ENCODE measurements at regions not wholly inside any gene's neighbourhood (a gene's known extent, or its start where the extent isn't known, plus 50 kb on each side); places are given as distances from the start of the nearest gene placed in this dataset.
"Not testable (repeated sequence)": the region's sequence is repeated elsewhere in the genome, so short reads cannot be mapped to it uniquely, and the experiment has no call there.

DNA sequence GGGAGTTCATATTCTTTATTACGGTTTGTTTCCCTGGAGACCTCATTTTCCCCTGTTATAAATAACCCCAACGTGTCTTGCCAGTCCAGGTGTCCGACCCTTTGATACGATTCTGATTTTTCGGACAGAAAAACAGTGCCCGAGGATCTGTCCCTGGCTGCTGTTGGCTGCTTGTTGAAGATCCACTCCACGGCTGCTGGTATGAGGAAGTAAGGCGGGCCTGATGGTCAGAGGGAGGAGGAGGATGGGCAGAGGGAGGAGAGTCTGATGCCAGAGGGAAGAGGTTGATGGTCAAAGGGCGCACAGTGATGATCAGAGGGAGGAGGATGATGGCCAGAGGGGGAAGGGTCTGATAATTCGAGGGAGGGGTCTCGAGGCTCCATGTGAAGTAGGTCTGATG, 99.9 kb downstream of the ATP6V0E2 start:
- not testable (repeated sequence) for H3K9me3 ChIP-seq (ENCODE audit: low read length); H3K27me3 ChIP-seq (ENCODE audit: insufficient read depth, low read length); H3K4me1 ChIP-seq (ENCODE audit: insufficient read depth, low read length); H2AFZ ChIP-seq (ENCODE audit: low read depth, low read length); H3K4me3 ChIP-seq (ENCODE audit: low read length); H3K36me3 ChIP-seq (ENCODE audit: insufficient read depth, low read length)

DNA sequence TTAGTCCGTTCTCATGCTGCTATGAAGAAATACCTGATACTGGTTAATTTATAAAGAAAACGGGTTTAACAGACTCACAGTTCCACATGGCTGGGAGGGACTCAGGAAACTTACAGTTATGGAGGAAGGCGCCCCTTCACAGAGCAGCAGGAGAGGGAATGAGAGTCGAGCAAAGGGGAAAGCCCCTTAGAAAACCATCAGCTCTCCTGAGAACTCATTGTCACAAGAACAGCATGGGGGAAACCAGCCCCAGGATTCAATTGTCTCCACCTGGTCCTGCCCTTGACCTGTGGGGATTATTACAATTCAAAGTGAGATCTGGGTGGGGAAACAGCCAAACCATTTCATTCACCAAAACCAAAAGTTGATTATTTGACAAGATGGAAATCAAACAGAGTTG, 101.8 kb downstream of the ATP6V0E2 start:
- H3K27me3 ChIP-seq (ENCODE audit: insufficient read depth, low read length); H3K9me3 ChIP-seq (ENCODE audit: low read length); H3K4me3 ChIP-seq (ENCODE audit: low read length); H3K36me3 ChIP-seq (ENCODE audit: insufficient read depth, low read length); H2AFZ ChIP-seq (ENCODE audit: low read depth, low read length); H3K4me1 ChIP-seq (ENCODE audit: insufficient read depth, low read length): not testable (repeated sequence)

DNA sequence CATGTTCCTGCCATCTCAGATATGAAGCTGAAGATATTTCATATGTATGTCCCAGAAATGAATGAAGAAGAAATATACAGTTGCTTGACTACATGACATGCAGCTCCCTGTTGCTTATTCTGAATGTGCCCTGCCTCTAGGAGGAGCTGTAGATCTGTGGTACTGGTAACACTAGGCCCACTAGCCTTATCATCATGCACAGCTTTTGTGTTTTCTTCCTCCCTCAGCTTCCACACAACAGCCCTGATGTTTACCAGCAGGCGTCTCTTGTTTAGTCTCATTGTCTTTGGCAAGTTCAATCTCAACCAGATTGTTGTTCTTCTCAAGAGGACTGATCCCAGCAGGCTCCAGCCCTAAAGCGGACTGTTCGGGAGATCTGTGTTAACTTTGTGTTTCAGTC, 104.8 kb downstream of the ATP6V0E2 start:
- H3K4me1 ChIP-seq (ENCODE audit: insufficient read depth, low read length); H3K36me3 ChIP-seq (ENCODE audit: insufficient read depth, low read length); H3K4me3 ChIP-seq (ENCODE audit: low read length); H2AFZ ChIP-seq (ENCODE audit: low read depth, low read length); H3K9me3 ChIP-seq (ENCODE audit: low read length); H3K27me3 ChIP-seq (ENCODE audit: insufficient read depth, low read length): not testable (repeated sequence)

DNA sequence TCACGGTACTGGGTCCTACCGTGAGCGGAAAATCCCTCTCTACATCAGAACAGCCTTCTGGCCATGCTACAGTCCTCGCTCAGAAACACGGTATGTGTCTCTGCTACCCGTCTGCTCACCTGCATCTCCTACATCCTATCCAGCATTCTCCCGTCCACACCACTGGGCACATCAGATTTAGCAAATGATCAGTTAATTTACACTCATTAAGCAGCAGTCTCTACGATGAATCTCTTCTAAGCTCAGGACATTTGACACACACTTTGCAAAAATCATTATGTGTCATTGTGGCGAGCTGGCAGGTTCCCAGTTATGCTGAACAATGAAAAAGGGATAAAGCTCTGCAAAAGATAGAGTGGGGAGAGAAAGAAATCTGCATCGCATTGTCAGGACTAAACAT, 105.2 kb downstream of the ATP6V0E2 start:
- not testable (repeated sequence) for H3K36me3 ChIP-seq (ENCODE audit: insufficient read depth, low read length); H3K9me3 ChIP-seq (ENCODE audit: low read length); H3K4me3 ChIP-seq (ENCODE audit: low read length); H2AFZ ChIP-seq (ENCODE audit: low read depth, low read length); H3K27me3 ChIP-seq (ENCODE audit: insufficient read depth, low read length); H3K4me1 ChIP-seq (ENCODE audit: insufficient read depth, low read length)

DNA sequence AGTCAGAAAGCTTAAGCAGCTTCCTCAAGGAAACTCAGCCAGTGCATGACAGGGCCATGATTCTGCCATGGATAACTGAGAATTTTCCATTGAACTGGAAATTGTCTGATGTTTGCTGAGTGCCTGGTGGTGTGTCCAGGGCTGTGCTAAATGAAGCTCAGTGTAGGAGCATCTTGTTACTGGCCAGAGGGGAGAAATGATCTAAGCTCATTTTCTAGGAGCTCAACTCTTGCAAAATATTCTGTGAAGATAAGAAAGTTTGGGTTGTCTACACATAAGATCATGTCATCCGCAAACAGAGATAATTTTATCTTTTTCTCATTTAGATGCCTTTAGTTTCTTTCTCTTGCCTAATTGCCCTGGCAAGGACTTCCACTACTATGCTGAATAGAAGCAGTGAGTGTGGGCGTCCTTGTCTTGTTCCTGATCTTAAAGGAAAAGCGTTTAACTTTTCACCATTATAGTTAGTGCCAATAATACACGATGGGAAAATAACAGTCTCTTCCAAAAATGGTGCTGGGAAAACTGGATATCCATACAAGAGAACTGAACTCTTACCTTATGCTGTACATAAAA, 108.9 kb downstream of the ATP6V0E2 start:
- not testable (repeated sequence) for H3K27me3 ChIP-seq (ENCODE audit: insufficient read depth, low read length); H3K4me3 ChIP-seq (ENCODE audit: low read length); H2AFZ ChIP-seq (ENCODE audit: low read depth, low read length); H3K4me1 ChIP-seq (ENCODE audit: insufficient read depth, low read length); H3K36me3 ChIP-seq (ENCODE audit: insufficient read depth, low read length); H3K9me3 ChIP-seq (ENCODE audit: low read length)

DNA sequence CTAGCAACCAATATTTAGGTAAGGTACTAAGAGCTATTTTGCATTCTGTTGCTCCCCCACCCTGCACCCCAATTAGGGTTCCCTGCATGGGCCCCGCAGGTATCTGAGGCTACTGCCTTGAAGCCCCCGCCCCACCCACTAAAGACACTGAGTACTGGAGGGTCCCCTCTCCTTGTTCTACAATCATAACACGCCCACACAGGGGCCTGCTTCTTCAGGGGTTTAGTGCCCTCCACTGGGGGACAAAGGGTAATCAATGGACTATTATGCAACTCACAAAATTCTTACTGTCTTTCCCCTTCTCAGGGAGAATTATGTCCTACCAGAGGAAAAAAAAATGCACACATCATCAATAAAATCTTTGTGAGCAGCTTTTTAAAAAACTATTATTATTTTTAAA, 113.1 kb downstream of the ATP6V0E2 start:
- not testable (repeated sequence) for H2AFZ ChIP-seq (ENCODE audit: low read depth, low read length); H3K4me3 ChIP-seq (ENCODE audit: low read length); H3K27me3 ChIP-seq (ENCODE audit: insufficient read depth, low read length); H3K4me1 ChIP-seq (ENCODE audit: insufficient read depth, low read length); H3K9me3 ChIP-seq (ENCODE audit: low read length); H3K36me3 ChIP-seq (ENCODE audit: insufficient read depth, low read length)

DNA sequence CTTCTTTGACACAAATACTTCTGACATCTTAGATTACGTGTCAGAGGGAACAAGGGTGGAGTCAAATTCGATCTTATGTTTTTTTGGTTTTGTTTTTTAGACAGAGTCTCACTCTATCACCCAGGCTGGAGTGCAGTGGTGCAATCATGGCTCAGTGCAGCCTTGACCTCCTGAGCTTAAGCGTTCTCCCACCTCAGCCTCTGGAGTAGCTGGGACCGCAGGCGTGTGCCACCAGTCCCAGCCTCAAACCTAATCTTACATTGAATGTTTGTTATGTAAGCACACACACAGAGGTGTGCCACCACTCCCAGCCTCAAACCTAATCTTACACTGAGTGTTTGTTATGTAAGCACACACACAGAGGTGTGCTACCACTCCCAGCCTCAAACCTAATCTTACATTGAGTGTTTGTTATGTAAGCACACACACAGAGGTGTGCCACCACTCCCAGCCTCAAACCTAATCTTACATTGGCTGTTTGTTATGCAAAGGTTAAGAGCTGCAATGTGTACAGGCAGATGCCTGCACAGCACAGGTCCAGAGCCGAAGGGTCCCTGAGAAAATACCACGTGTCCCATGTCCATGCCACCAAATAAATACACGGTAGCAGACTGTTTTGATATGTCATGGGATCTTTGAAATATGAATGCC, 118.0 kb downstream of the ATP6V0E2 start:
- not testable (repeated sequence) for H3K9me3 ChIP-seq (ENCODE audit: low read length); H3K4me3 ChIP-seq (ENCODE audit: low read length); H3K4me1 ChIP-seq (ENCODE audit: insufficient read depth, low read length); H3K36me3 ChIP-seq (ENCODE audit: insufficient read depth, low read length); H3K27me3 ChIP-seq (ENCODE audit: insufficient read depth, low read length); H2AFZ ChIP-seq (ENCODE audit: low read depth, low read length)

DNA sequence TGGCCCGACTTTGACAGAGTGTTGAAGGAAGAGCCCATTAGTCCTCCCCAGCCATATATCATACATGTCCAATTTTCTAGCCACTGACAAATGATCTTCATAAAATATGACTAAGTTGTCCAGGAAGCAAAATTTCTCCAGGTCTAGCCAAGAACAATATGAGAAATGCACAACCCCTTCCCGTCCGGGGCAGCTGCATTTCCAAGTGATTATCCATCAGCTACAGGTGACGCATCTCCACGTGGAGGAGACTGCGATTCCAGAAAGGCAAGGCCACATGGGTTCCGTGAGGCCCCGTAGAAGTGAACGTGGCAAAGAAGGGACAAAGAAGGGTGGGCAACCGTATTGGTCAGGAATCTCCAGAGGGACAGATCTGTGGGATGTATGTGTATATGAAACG, 118.6 kb downstream of the ATP6V0E2 start:
- not testable (repeated sequence) for H3K27me3 ChIP-seq (ENCODE audit: insufficient read depth, low read length); H3K36me3 ChIP-seq (ENCODE audit: insufficient read depth, low read length); H3K4me3 ChIP-seq (ENCODE audit: low read length); H3K4me1 ChIP-seq (ENCODE audit: insufficient read depth, low read length); H2AFZ ChIP-seq (ENCODE audit: low read depth, low read length); H3K9me3 ChIP-seq (ENCODE audit: low read length)

DNA sequence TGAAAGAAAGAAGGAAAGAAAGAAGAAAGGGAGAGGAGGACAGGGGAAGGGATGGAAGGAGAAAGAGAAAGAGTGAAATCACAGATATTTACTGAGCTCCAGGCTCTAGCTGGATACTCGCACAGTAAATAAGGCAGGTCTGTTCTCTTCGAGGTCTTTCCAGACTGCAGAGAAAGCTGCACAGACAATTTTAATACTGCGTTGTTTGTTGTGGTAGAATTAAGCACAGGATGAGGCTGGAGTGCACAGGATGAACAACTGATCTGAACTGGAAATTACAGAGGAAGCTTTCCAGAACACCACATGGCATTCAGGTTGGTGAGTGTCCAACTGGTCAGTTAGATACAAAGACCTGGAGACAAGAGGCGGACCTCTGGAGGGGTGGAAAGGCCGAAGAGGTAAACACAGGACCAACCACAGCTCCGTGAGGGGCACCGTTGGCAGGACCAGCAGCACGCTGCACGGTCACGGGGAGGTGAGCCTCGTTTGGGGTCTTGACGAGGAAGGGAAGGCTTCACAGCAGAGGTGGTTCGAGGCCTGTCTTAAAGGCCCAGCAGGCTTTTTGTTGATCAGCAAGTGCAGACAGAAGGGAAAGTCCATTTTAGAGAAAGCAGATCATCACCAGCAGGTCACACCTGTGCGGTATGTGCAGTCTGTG, 121.7 kb downstream of the ATP6V0E2 start:
- not testable (repeated sequence) for H2AFZ ChIP-seq (ENCODE audit: low read depth, low read length); H3K36me3 ChIP-seq (ENCODE audit: insufficient read depth, low read length); H3K4me1 ChIP-seq (ENCODE audit: insufficient read depth, low read length); H3K4me3 ChIP-seq (ENCODE audit: low read length); H3K27me3 ChIP-seq (ENCODE audit: insufficient read depth, low read length); H3K9me3 ChIP-seq (ENCODE audit: low read length)

DNA sequence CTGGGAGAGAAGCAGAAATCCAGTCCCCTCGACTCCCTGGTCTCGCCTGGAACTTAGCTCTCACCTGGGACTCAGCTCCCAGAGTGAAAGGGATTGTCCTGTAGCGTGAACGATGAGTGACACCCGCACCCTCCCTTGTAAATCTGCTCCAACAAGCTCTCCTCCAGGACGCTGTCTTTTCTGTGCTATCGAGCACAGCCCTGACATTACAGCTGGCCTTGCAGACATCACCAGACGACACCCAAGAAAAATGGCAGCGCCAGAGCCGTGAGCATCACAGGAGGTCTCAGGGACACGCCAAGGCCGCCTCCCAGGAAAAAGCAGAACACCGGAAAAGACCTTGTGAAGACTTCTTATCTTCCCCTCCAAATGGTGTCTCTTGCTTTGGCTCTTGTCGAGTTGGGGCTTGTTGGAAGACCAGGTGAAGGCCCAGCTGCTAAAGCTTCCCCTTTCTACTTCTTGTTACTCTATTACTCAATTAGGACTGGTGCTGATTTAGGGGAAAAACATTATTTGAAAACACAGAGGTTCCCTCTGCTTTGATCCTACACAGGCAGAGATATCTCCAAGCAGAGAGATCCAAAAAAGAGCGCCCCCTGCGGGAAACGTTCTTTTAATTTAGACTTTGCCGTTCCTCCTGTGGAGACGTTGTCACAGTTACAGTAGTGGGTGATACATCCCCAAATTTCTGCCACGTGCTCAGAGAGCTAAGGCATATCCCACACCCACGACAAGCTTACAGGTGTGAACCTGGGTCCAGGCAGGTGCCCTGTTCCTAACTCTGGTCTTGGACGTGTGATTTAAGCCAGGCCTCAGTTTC, 127.2 kb downstream of the ATP6V0E2 start:
- not testable (repeated sequence) for H3K27me3 ChIP-seq (ENCODE audit: insufficient read depth, low read length); H3K4me1 ChIP-seq (ENCODE audit: insufficient read depth, low read length); H2AFZ ChIP-seq (ENCODE audit: low read depth, low read length); H3K4me3 ChIP-seq (ENCODE audit: low read length); H3K9me3 ChIP-seq (ENCODE audit: low read length); H3K36me3 ChIP-seq (ENCODE audit: insufficient read depth, low read length)

DNA sequence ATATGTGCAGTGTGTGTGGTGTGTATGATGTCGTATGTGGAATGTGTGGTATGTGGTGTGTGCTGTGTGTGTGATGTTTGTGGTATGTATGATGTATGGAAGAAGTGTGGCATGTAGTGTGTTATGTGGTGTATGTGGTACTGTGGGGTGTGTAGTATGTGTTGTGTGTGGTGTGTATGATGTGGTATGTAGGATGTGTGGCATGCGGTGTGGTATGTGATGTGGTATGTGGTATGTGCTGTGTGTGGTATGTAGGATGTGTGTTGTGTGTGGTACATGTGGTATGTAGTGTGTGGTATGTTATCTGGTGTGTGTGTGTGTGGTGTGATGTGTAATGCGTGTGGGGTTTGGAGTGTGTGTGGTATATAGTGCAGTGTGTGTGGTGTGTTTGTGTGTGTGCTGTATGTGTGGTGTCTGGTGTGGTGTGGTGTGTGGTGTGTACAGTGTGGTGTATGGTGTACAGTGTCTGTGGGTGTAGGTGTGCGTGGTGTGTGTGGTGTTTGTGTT, 129.6 kb downstream of the ATP6V0E2 start:
- Histone ChIP-seq H3K4me1 (ENCODE audit: insufficient read depth, low read length) (no peaks in the 10 kb centered on the region), H2AFZ (ENCODE audit: low read depth, low read length) (no peak overlapping the region), H3K36me3 (ENCODE audit: insufficient read depth, low read length) (no peaks in the 10 kb centered on the region), H3K4me3 (ENCODE audit: low read length) (no peak overlapping the region), H3K9me3 (ENCODE audit: low read length) (no peaks in the 10 kb centered on the region), H3K27me3 (ENCODE audit: insufficient read depth, low read length) (no peaks in the 10 kb centered on the region)

DNA sequence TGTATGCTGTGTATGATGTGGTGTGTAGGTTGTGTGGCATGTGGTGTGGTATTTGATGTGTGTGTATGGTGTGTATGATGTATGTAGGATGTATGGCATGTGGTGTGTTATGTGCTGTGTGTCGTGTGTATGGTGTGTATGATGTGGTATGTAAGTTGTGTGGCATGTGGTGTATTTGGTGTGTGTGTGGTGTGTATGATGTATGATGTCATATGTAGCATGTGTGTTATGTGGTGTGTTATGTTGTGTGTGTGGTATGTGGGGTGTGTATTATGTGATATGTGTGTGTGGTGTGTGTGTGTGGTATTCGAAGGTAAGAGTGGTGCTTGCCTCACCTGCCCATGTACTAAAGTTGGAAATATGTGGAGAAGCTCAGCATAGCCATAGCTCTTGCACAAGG, 130.2 kb downstream of the ATP6V0E2 start:
- H3K9me3 ChIP-seq (ENCODE audit: low read length); H3K4me1 ChIP-seq (ENCODE audit: insufficient read depth, low read length); H3K36me3 ChIP-seq (ENCODE audit: insufficient read depth, low read length); H2AFZ ChIP-seq (ENCODE audit: low read depth, low read length); H3K4me3 ChIP-seq (ENCODE audit: low read length); H3K27me3 ChIP-seq (ENCODE audit: insufficient read depth, low read length): not testable (repeated sequence)

DNA sequence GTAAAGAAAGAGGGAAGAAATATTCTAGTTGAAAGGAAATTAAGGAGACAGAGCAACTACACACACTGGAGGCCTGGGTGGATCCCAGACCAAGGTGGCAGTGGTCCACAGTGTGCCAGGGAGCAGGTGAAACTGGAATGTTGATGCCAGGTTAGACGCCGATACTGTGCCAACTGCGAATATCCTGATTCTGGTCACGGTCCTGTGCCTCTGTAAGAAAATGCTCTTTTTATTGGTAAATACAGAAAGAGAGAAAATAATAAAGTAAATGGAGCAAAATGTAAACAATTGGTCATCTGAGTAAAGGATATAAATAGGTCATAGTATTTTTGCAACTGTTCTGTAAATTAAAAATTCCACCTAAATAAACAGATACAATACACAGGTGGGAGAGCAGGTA, 131.1 kb downstream of the ATP6V0E2 start:
- H3K27me3 ChIP-seq (ENCODE audit: insufficient read depth, low read length); H3K36me3 ChIP-seq (ENCODE audit: insufficient read depth, low read length); H3K9me3 ChIP-seq (ENCODE audit: low read length); H3K4me1 ChIP-seq (ENCODE audit: insufficient read depth, low read length); H3K4me3 ChIP-seq (ENCODE audit: low read length); H2AFZ ChIP-seq (ENCODE audit: low read depth, low read length): not testable (repeated sequence)

Measured in neuron (in vitro differentiated cells).